Neural cell (in vitro differentiated cells): ENCODE measurements at regions not wholly inside any gene's neighbourhood (a gene's known extent, or its start where the extent isn't known, plus 50 kb on each side); places are given as distances from the start of the nearest gene placed in this dataset.

Experiments used
- EP300 ChIP-seq: fragments of 450-650 bp; conservative IDR thresholded peaks from 2 replicates; pipeline ENCODE4 v1.6.1; 2014; ENCODE audit warnings: antibody characterized with exemption, mild to moderate bottlenecking, moderate library complexity; ENCODE audit not compliant: poor library complexity, severe bottlenecking
- EZH2 ChIP-seq: fragments of 200-600, 300-800 bp; shearing (Covaris generic), sonication (generic); IDR thresholded peaks from 2 replicates; pipeline ENCODE4 v1.6.1; 2014; ENCODE audit warnings: antibody characterized with exemption, low read length, borderline replicate concordance, mild to moderate bottlenecking; ENCODE audit not compliant: insufficient read depth, poor library complexity, severe bottlenecking
- POLR2AphosphoS5 ChIP-seq: IDR thresholded peaks from 2 replicates; pipeline ENCODE4 v1.6.1; 2012
- RAD21 ChIP-seq: fragments of 450-650 bp; conservative IDR thresholded peaks from 2 replicates; pipeline ENCODE4 v1.6.1; 2014; ENCODE audit warnings: antibody characterized with exemption, mild to moderate bottlenecking, moderate library complexity
- SMC3 ChIP-seq: fragments of 450-650 bp; conservative IDR thresholded peaks from 2 replicates; pipeline ENCODE4 v1.6.1; 2014; ENCODE audit warnings: antibody characterized with exemption, mild to moderate bottlenecking, moderate library complexity; ENCODE audit not compliant: poor library complexity
- TF ChIP-seq, protein P1 (sequence below): fragments of 450-650 bp; IDR thresholded peaks from 2 replicates; pipeline ENCODE4 v1.5.1; 2014; ENCODE audit warnings: antibody characterized with exemption, mild to moderate bottlenecking, moderate library complexity; ENCODE audit not compliant: poor library complexity, severe bottlenecking
- TF ChIP-seq, protein P2 (sequence below): IDR thresholded peaks from 2 replicates; pipeline ENCODE4 v1.6.1; 2012; ENCODE audit warnings: borderline replicate concordance

- TF ChIP-seq, protein P1, sequence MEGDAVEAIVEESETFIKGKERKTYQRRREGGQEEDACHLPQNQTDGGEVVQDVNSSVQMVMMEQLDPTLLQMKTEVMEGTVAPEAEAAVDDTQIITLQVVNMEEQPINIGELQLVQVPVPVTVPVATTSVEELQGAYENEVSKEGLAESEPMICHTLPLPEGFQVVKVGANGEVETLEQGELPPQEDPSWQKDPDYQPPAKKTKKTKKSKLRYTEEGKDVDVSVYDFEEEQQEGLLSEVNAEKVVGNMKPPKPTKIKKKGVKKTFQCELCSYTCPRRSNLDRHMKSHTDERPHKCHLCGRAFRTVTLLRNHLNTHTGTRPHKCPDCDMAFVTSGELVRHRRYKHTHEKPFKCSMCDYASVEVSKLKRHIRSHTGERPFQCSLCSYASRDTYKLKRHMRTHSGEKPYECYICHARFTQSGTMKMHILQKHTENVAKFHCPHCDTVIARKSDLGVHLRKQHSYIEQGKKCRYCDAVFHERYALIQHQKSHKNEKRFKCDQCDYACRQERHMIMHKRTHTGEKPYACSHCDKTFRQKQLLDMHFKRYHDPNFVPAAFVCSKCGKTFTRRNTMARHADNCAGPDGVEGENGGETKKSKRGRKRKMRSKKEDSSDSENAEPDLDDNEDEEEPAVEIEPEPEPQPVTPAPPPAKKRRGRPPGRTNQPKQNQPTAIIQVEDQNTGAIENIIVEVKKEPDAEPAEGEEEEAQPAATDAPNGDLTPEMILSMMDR: no peak
- TF ChIP-seq EP300 (no peak), EZH2 (no peak), SMC3 (no peak), POLR2AphosphoS5 (no peak), RAD21 (no peak)
- TF ChIP-seq, protein P2, sequence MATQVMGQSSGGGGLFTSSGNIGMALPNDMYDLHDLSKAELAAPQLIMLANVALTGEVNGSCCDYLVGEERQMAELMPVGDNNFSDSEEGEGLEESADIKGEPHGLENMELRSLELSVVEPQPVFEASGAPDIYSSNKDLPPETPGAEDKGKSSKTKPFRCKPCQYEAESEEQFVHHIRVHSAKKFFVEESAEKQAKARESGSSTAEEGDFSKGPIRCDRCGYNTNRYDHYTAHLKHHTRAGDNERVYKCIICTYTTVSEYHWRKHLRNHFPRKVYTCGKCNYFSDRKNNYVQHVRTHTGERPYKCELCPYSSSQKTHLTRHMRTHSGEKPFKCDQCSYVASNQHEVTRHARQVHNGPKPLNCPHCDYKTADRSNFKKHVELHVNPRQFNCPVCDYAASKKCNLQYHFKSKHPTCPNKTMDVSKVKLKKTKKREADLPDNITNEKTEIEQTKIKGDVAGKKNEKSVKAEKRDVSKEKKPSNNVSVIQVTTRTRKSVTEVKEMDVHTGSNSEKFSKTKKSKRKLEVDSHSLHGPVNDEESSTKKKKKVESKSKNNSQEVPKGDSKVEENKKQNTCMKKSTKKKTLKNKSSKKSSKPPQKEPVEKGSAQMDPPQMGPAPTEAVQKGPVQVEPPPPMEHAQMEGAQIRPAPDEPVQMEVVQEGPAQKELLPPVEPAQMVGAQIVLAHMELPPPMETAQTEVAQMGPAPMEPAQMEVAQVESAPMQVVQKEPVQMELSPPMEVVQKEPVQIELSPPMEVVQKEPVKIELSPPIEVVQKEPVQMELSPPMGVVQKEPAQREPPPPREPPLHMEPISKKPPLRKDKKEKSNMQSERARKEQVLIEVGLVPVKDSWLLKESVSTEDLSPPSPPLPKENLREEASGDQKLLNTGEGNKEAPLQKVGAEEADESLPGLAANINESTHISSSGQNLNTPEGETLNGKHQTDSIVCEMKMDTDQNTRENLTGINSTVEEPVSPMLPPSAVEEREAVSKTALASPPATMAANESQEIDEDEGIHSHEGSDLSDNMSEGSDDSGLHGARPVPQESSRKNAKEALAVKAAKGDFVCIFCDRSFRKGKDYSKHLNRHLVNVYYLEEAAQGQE: no peak
Measured at GRCh38 chr15:69578252-69578651, 125.6 kb downstream of the RPLP1 start.
